Kidney tubule cell (primary cell): ENCODE measurements at regions not wholly inside any gene's neighbourhood (a gene's known extent, or its start where the extent isn't known, plus 50 kb on each side); places are given as distances from the start of the nearest gene placed in this dataset.

ENCODE experiments used
- DNase-seq: peaks from one replicate; pipeline ENCODE4 v3.0.0-alpha.2; 2018; ENCODE audit warnings: low spot score

DNA sequence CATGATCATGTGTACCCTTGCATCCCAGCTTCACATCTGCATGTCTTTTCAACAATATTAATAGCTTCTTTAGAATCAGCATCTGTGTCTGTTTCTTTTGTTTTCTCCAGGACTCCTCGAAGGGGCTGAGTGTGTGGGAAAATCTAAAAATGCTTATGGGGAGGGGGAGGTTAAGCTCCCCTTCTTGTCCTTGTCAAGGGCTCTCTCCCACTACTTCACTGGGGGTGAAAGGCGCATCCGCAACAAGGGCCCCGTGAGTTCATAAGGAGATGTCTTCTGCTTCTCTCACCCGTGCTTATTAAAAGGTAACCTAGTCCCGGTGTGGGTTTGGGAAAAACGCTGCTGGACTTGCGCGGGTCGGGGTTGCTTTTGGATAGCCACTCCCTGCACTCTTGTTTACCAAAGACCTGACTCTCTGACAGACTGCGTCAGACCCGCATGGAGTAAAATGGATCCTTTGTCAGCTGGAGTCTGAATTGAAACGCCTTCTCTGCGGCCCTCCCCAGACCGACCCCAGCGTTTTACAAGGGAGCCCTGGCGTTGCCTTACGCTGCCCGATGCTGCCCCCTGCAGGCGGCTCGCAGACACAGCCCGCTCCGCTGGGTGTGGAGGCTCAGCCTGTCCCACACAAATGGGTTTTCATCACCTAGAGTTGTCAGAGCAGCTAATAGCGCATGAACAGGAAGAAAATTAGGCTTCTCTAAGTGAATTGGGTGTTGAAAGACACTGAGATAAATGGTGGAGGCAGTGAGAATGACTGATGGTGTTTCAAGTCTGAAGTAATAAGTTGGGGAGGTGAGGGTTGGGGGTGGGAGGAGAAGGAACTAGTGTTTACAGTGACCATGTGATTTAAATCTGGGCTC is 53.8 kb downstream of the IER5 start:
- DNase-seq = peak; percentile 84

DNA sequence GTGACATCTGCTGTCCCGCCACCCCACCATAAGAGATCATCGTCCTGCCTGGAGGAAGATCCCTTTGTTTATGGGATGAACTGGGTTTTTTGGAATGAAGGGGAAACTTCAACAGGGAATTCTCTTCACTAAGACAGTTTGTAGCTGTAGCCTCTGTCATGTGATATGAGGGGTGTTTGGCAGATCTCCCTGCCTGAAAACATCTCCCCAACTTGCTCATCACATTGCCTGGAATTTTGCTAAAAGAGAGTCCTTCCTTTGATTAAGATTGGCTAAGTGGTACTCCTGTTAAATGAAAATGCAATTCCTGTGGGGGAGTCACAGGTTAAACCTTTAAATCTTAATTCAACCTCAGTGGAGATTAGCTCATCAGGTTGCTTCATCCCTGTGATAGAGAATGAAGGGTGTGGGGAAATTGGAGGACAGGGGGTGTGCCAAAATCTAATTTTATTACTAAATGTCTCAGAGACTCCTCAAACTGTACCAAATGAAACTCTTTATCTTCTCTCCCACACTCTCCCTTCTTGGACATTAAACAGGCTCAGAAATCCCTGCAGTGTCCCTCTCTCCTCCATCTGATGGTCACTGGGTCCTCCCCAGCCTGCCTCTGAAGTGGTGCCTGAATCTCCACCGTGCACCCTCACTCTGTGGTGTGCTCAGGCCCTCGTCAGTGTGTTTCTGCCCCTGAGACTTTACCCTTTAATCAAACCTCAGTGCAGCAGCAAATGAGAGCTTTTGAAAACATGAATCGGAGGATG is 54.8 kb downstream of the IER5 start:
- no peak for DNase-seq

DNA sequence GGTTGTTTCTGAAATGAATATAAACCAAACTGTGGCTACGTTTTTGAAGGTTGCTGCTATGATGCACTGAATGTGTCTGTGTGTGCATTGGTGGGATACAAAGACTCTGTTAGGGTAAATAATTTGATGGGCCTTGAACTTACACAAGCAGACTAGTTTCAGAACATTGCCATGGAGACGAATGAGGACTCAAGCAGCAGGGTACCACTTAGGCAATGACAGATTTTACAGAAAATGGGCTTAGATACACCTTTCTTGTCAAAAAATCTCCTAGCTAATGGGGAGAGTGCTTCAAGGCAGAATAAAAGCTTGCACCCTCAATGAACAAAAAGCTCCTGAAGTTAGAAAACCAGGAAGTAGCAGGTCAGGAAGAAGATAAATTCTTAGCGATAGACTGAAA is 55.7 kb downstream of the IER5 start:
- DNase-seq = no peak

DNA sequence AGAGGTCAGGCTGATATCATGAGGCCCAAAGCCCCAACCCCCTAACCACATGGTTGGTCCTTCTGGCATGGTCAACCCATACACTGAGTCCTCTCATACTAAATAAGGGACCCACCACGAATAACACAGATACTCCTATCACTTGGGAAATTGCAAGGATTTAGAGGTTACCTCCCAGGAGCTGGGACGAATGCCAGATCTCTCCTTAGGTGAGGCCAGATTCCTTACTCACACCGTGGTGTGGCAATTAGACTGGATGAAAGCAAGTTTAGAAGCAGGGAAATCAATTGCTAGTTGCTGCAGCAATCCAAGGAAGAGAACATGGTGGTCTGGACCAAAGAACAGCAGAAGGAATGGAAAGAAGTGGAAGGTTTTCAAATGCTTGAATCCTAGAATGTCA is 60.1 kb downstream of the IER5 start:
- peak; percentile 47 for DNase-seq

DNA sequence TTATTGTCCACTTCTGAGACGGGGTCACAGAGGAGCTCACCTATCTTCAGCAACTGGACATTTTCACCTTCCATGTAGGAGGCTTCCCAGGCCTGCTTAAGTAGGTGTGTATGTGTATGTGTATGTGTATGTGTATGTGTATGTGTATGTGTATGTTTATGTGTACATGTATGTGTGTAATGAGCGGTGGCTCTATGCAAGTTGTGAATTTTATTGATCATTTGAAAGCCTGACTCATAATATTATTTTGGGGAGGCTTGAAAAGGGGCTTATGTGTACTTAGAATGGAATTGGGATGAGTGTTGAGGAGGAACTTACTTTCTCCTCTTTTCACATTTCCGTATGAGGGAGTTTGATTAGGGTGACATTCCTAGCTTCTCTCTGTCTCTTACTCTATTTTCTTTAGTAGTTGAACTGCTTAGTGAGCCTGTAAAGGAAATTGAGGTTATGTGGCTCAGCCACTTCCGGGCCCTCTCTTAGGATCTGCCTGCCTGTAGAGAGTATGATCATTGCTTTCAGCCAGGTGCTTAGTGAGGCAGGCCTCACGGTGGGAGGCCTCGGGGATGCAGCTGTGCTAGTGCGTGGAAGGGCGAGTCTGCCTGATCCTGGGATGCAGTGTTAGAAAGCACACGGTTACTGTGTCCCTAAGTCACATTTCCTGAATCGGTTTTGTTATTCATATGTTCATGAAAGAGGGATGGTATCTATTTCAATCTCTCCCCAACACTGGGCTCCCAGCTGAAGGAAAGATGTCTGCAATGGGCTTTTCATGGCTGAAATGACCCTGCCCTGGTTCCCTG is 61.0 kb downstream of the IER5 start:
- no peak for DNase-seq

DNA sequence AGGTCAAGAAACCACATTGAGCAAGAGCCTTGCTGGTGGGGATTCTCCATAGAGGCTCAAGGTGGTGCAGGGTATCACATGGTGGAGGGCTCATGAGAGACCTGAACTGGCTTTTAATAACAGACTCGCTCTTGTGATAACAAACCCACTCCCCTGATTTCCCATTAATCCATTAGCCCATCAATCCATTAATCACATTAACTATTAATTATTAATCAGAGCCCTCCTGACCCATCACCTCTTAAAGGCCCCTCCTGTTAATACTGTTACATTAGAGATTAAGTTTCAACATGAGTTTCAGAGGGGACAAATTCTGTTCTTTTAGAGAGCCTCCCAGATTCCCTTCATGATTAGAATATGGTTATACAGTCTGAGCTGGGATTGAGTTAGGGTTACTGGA is 61.8 kb downstream of the IER5 start:
- DNase-seq = no peak

DNA sequence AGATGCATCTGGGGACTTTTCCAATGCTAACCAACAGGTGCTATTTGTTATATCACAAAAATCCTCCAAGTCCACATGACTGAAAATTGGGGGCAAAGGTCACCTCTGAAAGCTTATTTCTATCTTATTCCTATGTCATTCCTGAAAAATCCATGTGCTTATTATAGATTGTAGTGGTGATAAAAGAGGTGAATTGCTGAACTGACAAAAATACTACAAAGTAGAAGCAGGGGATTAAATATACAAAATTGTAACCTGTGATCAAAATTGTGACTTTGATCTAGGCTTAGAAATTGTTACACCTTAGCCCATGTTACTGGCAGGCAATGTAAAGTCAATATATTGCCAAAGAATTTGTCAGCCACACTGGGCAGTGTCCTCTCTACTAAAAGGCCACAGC is 62.3 kb downstream of the IER5 start:
- DNase-seq = no peak

DNA sequence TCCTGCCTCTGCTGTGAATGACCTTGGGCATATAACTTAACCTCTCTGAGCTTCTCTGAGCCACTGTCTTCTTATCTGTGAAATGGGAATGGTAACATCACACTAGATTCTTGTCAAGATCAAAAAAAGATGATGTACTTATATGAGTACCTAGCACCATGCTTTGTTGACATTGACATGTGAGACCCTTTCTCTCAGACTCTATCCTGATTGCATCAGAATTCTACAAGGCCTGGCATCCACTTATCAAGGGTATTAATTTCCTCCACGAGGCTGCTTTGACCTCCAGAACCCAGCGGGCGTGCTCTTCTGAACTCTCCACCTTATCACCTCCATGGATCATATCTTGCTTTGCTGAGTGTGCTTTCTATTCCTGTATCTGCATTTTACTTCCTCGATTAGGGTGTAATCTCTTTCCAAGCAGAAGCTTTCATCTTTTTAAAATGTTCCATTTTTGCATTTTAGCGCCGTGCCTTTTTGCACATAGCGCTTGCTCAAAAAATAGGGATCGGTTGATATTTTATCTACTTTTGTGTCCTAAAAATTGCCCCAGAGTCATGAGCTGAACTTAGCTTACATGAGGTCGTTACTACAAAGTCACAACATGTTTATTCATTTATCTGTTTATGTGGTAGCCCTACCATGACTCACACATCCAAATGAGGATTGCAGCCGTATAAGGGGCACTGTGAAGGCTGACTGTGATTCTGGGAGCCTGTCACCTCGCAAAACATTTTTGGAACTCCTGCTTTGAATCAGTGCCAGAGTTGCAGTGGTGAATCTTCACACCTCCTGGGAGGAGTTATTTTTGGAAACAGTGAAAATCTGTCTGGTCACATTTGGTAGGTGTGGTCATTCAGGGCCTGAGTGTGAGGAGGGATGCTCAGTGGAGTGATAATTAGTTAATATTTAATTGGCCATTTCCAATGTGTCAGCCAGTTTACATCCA is 63.2 kb downstream of the IER5 start:
- peak; percentile 22 for DNase-seq

DNA sequence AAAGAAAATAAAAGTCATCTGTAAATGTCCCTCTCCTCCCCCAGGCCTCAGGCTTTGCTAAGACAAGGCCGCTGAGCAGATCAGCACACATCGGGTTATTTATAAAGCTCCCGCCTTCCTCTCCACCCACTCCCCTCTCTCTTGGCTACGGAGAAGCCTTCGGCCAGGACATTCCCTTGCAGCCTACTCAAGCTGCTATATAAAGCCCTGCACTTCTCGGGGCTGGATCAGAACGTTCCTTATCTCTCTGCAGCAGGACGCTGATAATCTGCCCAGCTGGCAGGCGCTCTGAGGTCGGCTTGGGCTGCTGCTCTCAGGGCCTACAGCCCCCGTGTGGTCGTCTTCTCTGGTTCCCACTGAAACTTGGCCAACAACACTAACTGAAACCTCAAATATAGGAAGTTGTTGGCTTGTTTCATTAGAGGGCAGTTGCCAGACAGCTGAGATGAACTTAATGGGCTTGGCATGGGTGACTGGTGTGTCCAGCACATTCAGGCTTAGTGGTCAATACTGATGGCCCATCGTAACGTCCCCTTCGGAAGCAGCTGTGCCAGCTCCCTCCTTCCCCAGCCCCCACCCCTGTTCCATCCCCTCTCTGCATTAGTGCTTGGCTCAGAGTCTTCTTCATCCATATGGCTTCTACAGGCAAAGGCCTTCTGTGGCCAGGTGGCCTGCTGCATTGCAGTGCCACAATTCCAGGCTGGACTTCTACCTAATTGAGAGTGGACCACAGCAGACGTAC is 64.6 kb downstream of the IER5 start:
- no peak for DNase-seq

DNA sequence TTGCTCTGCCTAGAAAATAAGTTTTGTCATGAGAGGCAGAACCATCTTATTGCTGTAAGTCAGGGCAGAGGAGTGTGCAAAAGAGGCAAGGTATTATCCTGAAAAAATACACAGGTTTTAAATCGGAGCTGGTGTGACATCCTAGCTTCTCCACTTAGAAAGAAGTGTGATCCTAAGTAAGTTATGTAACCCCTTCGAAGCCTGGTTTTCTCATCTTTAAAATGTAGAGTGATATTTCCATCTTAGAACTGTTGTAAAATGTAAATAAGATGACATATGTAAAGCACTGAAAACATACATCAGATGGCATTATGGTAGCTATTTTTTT is 65.1 kb downstream of the IER5 start:
- DNase-seq = no peak

DNA sequence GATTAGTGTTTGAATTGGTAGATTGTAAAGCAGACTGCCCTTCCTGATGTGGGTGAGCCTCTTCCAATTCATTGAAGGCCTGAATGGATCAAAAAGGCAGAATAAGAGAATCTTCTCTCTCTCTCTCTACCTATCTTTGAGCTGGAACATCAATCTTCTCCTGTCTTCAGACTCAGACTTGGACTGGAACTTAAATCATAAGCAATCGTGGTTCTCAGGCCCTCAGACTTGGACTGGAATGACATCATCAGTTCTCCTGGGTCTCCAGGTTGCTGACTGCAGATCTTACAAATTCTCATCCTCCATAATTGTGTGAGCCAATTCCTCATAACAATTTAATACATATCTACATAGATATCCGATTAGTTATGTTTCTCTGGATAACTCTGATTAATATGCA is 66.8 kb downstream of the IER5 start:
- DNase-seq = no peak

DNA sequence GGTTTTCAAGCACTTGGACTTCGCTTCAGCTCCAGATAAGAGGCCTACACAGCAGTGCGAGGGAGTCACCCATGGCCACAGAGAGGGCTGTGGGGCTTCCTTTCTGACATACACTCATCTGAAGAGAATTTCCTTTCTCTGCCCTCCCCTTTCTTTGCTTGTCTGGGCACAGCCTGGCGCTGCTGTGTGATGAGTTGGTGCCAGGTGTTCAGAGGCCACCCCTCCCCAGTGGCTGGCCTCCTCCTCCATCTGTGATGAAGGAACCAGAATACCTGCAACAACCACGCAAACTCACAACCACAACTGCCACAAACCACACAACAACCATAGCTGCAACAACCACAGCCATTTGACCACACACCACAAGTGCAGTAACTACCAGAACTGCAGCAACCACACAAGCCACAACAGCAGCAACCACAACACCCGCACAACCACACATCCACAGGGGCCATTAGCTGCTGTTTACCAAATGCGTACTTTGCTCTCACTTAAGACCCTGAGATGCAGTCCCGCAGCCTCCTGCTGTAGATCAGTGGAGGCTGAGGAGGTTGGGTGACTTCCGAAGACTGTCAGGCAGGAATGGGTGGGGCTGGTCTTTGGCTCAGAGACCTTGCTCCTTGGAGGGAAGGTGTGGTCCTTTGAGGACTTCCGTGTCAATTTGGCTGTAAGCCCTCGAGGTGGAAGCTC is 71.1 kb downstream of the IER5 start:
- peak; percentile 81 for DNase-seq

DNA sequence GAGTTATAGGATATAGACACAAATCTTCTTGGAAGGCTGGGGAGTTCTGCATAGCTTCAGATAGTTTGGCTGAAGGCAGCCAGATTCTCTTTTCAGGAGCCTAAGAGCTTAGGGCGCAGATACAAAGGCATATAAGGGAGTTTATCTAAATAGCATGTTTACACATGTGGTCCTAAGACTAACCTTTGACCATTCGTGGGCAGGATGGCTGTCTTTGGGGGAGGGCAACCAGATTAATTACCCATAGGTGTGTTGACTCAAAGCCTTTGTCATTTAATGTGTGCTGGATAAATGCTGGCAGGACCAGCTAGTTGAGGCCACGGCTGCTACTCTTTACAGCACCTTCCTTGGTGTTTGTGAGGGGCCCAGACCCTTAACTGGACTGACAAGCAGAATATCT is 71.8 kb downstream of the IER5 start:
- DNase-seq = no peak

DNA sequence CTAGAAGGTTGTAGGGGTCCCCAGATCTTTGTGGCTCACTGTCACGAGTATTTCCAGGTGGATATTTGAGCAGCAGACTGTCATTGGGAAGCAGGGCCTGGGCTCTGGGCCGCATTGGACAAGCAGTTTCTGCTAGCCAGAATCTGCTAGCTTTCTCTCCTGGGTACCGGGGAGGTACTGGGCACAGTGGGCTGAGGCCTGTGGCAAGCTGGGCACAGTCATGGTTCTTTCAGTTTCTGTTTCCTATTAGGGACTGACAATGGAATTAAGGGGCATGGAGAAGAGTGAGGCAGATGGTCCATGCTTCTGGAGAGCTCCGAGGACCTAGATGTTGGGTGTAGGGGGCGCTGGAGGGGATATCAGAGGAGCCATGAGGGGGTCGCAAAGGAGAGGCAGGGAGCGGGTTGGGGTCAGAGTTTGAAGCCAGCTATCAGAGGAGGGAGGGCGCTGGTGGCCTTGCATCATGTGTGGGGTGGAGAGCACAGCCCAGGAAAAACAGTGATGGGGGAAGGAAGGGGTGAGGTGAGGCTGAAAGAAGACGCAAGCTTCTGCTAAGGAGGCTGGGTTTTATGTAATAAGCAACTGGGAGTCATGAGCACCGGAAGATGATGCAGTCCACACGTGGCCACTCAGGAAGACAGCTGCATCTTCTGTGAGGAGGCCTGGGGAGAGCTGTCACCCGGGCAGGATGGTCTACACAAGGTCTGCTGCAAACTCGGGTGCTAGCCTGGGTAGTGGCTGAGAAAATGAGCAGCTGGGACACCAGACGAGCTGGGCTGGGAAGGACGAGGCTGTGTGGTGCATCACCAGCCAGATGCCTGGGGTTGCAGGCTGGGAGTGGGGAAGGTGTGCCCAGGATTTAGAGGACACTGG is 72.7 kb downstream of the IER5 start:
- no peak for DNase-seq

DNA sequence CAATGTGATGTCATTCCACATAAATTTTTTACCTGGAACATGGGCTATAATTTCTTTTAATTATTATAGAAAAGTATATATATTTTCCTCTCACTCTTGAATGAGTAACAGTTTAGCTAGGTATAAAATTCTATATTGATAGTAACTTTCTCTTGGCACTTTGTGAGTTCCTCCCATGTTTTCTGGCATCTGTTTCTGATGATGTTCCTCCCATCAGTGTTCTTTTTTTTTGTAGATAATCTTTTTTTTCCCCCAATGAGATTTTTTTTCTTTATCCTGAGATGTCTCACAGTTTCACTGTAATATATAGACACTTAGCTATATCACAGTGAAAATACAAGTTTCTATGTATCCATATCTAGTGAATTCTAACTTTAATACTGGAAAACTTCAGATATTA is 75.2 kb downstream of the IER5 start:
- DNase-seq = no peak

DNA sequence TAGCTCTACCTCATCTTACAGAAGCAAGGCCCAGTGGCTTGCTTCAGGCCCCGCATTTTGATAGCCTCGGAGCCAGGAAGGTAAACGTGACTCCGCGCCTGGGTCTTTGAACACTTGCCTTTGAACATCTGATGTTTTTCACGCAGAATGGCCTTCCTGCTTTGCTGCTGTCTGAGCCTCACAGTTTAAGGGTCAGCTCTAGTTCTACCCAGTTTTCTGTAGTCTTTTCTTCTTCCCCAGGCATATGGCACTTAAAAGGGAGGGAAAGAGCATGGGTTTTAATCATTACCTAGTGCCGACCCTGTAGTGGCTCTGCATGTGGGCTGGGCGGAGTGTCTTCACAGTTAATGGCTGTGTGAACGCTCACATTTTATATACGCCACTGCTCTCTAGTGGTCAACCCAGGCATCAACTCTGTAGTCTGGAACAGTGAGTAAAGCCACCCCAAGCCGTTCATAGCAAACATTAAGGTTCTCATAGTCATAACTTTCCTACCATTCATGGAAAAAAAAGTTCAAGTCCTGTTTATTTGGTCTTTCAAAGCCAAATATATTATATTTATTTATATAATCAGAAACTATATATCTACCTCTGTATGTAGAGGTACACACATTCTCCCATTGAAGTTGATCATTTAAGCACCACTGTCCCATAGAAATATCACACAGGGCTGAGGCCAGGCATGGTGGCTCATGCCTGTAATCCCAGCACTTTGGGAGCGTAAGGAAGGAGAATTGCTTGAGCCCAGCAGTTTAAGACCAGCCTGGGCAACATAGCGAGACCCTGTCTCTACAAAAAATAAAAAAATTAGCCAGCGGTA is 78.1 kb downstream of the IER5 start:
- DNase-seq = peak; percentile 77

DNA sequence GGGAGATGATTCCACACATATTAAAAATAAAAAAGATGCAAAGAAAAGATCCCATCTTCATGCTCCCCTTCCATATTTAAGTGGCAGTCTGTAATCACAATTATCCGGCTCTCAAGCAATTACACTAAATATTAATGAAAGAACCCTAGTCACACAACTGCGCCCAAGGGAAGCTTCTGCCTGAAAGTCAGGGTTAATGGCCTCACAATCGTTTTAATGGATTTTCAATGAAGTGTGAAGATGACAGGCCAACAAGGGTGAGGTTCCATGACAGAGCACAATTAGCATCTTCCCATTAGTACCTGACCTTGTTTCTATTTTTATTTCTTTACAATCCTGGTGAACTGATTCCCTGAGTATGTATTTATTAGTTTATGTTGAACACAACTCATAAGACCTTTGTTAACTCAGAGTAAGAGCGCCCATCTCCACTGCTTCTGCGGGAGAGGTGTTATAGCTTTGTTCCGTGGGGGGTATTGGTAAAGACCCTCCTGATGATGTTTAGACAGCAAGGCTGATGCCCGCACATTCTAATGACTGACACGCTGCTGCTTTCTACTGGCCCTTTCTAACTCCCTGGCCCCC is 80.9 kb downstream of the IER5 start:
- DNase-seq = no peak

DNA sequence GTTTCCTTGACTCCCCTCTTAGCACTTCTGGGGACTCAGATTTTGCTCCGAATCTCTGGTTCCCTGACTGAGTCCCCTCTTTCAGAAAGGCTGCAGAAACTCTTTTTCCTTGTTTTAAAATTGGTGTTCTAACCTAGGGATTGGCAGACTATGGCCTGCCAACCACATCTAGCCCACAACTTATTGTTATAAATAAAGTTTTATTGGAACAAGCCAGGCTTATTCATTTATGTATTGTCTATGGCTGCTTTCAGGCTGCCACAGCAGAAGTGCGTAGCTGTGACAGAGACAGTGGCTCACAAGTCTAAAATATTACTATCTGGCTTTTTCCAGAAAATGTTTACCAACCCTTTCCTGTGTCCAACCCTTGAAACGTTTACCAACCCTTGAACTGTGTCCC is 81.7 kb downstream of the IER5 start:
- DNase-seq = no peak
